Astrocyte (in vitro differentiated cells and primary cell): ENCODE measurements at regions not wholly inside any gene's neighbourhood (a gene's known extent, or its start where the extent isn't known, plus 50 kb on each side); places are given as distances from the start of the nearest gene placed in this dataset.
A peak's percentile ranks its signal among the peaks of the same experiment; 100 is the strongest.

Experiments used
- DNase-seq: peaks from one replicate; pipeline ENCODE4 v3.0.0-alpha.2; 2010; ENCODE audit warnings: low read depth
- FAIRE-seq: peaks from 2 replicates; lab custom pipeline; 2011; peaks lifted over from hg19 to GRCh38; lab: Jason Lieb, UNC
- H2AFZ ChIP-seq: 2 replicates; pipeline ENCODE4 v1.6.0; 2012; ENCODE audit warnings: low read depth, low read length, inconsistent platforms
- H3K27ac ChIP-seq: 2 replicates; pipeline ENCODE4 v1.5.1; 2011; ENCODE audit warnings: low read depth, low read length, inconsistent platforms
- H3K27me3 ChIP-seq: 2 replicates; pipeline ENCODE4 v1.6.0; 2011; ENCODE audit warnings: low read length, inconsistent platforms; ENCODE audit not compliant: insufficient read depth
- H3K36me3 ChIP-seq: 2 replicates; pipeline ENCODE4 v1.5.1; 2011; ENCODE audit warnings: low read length, inconsistent platforms; ENCODE audit not compliant: insufficient read depth
- H3K4me1 ChIP-seq: 2 replicates; pipeline ENCODE4 v1.5.1; 2011; ENCODE audit warnings: low read length, inconsistent platforms; ENCODE audit not compliant: insufficient read depth
- H3K4me2 ChIP-seq: 2 replicates; pipeline ENCODE4 v1.6.0; 2012; ENCODE audit warnings: low read length, inconsistent platforms
- H3K4me3 ChIP-seq: 2 replicates; pipeline ENCODE4 v1.5.1; 2011; ENCODE audit warnings: low read depth, mild to moderate bottlenecking, low read length, inconsistent platforms; ENCODE audit not compliant: insufficient read depth
- H3K79me2 ChIP-seq: 2 replicates; pipeline ENCODE4 v1.6.0; 2012; ENCODE audit warnings: mild to moderate bottlenecking, low read length, inconsistent platforms; ENCODE audit not compliant: insufficient read depth
- H3K9ac ChIP-seq: 2 replicates; pipeline ENCODE4 v1.6.0; 2012; ENCODE audit warnings: mild to moderate bottlenecking, low read length, inconsistent platforms
- H3K9me3 ChIP-seq: 2 replicates; pipeline ENCODE4 v1.5.1; 2012; ENCODE audit warnings: low read depth, mild to moderate bottlenecking, low read length, inconsistent platforms; ENCODE audit not compliant: insufficient read depth
- H4K20me1 ChIP-seq: 2 replicates; pipeline ENCODE4 v1.6.0; 2012; ENCODE audit warnings: low read length, inconsistent platforms; ENCODE audit not compliant: insufficient read depth
- H3K27ac Mint-ChIP-seq: one replicate; pipeline ENCODE4 v1.8.0; 2021; ENCODE audit warnings: mild to moderate bottlenecking, mixed read lengths; ENCODE audit not compliant: unreplicated experiment
- H3K27me3 Mint-ChIP-seq: one replicate; pipeline ENCODE4 v1.8.0; 2021; ENCODE audit warnings: low read depth, mixed read lengths; ENCODE audit not compliant: unreplicated experiment
- H3K36me3 Mint-ChIP-seq: one replicate; pipeline ENCODE4 v1.8.0; 2021; ENCODE audit warnings: low read depth, mixed read lengths; ENCODE audit not compliant: unreplicated experiment
- H3K4me1 Mint-ChIP-seq: one replicate; pipeline ENCODE4 v1.8.0; 2021; ENCODE audit warnings: low read depth, mixed read lengths; ENCODE audit not compliant: unreplicated experiment
- H3K4me3 Mint-ChIP-seq: one replicate; pipeline ENCODE4 v1.8.0; 2021; ENCODE audit warnings: mild to moderate bottlenecking, moderate library complexity, mixed read lengths; ENCODE audit not compliant: unreplicated experiment
- H3K9me3 Mint-ChIP-seq: one replicate; pipeline ENCODE4 v1.8.0; 2021; ENCODE audit warnings: mild to moderate bottlenecking, mixed read lengths; ENCODE audit not compliant: unreplicated experiment
- EZH2 ChIP-seq: IDR thresholded peaks from 2 replicates; pipeline ENCODE4 v1.6.1; 2012; ENCODE audit warnings: mild to moderate bottlenecking, low read length, inconsistent platforms; ENCODE audit not compliant: insufficient read depth
- TF ChIP-seq, protein P1 (sequence below): IDR thresholded peaks from 2 replicates; pipeline ENCODE4 v1.5.1; 2011; ENCODE audit warnings: low read depth, mild to moderate bottlenecking, inconsistent platforms, low read length, moderate library complexity; ENCODE audit not compliant: insufficient read depth

DNA sequence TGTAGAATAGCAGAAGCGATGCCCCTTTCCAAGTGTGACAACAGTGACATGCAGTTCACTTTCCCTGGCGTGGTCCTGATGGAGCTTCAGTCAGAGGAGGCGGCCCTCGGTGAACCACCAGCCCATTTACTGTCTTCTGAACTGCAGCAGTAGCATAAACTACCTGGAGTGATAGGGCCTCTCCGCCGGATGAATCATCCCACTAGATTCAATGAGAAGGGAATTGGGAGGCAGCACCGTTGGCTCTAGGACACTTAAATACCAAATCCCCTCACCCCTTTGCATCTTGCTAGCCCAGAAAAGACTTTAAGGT lies 112.8 kb upstream of the GPR12 start:
- no peaks in the 10 kb centered on the region for H3K36me3 ChIP-seq
- Mint-ChIP-seq H3K27ac (no peak overlapping the region), H3K27me3 (peaks cover 12% of the 10 kb centered on the region), H3K4me3 (no peak overlapping the region), H3K4me1 (no peaks in the 10 kb centered on the region), H3K9me3 (peaks cover 5% of the 10 kb centered on the region), H3K36me3 (no peaks in the 10 kb centered on the region)
- H3K27ac ChIP-seq: no peak overlapping the region
- no peaks in the 10 kb centered on the region for H3K79me2 ChIP-seq
- H4K20me1 ChIP-seq: no peaks in the 10 kb centered on the region
- H3K9ac ChIP-seq: no peak overlapping the region
- H2AFZ ChIP-seq: no peak overlapping the region
- FAIRE-seq (no peak), DNase-seq (no peak)
- H3K4me1 ChIP-seq: no peaks in the 10 kb centered on the region
- no peak overlapping the region for H3K4me3 ChIP-seq
- no peaks in the 10 kb centered on the region for H3K9me3 ChIP-seq
- no peak for TF ChIP-seq EZH2
- TF ChIP-seq, protein P1, sequence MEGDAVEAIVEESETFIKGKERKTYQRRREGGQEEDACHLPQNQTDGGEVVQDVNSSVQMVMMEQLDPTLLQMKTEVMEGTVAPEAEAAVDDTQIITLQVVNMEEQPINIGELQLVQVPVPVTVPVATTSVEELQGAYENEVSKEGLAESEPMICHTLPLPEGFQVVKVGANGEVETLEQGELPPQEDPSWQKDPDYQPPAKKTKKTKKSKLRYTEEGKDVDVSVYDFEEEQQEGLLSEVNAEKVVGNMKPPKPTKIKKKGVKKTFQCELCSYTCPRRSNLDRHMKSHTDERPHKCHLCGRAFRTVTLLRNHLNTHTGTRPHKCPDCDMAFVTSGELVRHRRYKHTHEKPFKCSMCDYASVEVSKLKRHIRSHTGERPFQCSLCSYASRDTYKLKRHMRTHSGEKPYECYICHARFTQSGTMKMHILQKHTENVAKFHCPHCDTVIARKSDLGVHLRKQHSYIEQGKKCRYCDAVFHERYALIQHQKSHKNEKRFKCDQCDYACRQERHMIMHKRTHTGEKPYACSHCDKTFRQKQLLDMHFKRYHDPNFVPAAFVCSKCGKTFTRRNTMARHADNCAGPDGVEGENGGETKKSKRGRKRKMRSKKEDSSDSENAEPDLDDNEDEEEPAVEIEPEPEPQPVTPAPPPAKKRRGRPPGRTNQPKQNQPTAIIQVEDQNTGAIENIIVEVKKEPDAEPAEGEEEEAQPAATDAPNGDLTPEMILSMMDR: no peak
- peaks cover 3% of the 10 kb centered on the region for H3K27me3 ChIP-seq
- no peak overlapping the region for H3K4me2 ChIP-seq

GRCh38 chr13:26872525-26873385 lies 112.2 kb upstream of the GPR12 start:
- no peak overlapping the region for H3K4me3 Mint-ChIP-seq
- no peaks in the 10 kb centered on the region for H3K4me1 ChIP-seq
- no peak overlapping the region for H2AFZ ChIP-seq
- no peaks in the 10 kb centered on the region for H3K4me1 Mint-ChIP-seq
- no peaks in the 10 kb centered on the region for H3K36me3 Mint-ChIP-seq
- no peak for DNase-seq
- H3K27me3 ChIP-seq: peaks cover 3% of the 10 kb centered on the region
- H3K9me3 Mint-ChIP-seq: peaks cover 3% of the 10 kb centered on the region
- no peaks in the 10 kb centered on the region for H3K9me3 ChIP-seq
- no peak for TF ChIP-seq EZH2
- TF ChIP-seq, protein P1: peak; percentile 47
- no peaks in the 10 kb centered on the region for H3K36me3 ChIP-seq
- no peaks in the 10 kb centered on the region for H3K79me2 ChIP-seq
- no peak overlapping the region for H3K4me2 ChIP-seq
- H3K27ac Mint-ChIP-seq: no peak overlapping the region
- FAIRE-seq: no peak
- no peak overlapping the region for H3K9ac ChIP-seq
- no peak overlapping the region for H3K27ac ChIP-seq
- no peak overlapping the region for H3K4me3 ChIP-seq
- peaks cover 12% of the 10 kb centered on the region for H3K27me3 Mint-ChIP-seq
- no peaks in the 10 kb centered on the region for H4K20me1 ChIP-seq

GRCh38 chr13:26867451-26868091 lies 107.0 kb upstream of the GPR12 start:
- H3K4me1 ChIP-seq: no peaks in the 10 kb centered on the region
- no peaks in the 10 kb centered on the region for H3K9me3 ChIP-seq
- H2AFZ ChIP-seq: no peak overlapping the region
- H3K27ac ChIP-seq: no peak overlapping the region
- Mint-ChIP-seq H3K4me1 (no peaks in the 10 kb centered on the region), H3K4me3 (no peak overlapping the region), H3K27me3 (peaks cover 17% of the 10 kb centered on the region), H3K36me3 (no peaks in the 10 kb centered on the region), H3K9me3 (no peaks in the 10 kb centered on the region), H3K27ac (no peak overlapping the region)
- no peaks in the 10 kb centered on the region for H3K79me2 ChIP-seq
- no peaks in the 10 kb centered on the region for H3K36me3 ChIP-seq
- FAIRE-seq (no peak), DNase-seq (peak; percentile 10)
- H3K9ac ChIP-seq: no peak overlapping the region
- no peaks in the 10 kb centered on the region for H3K27me3 ChIP-seq
- no peak overlapping the region for H3K4me3 ChIP-seq
- no peak overlapping the region for H3K4me2 ChIP-seq
- H4K20me1 ChIP-seq: no peaks in the 10 kb centered on the region
- TF ChIP-seq, protein P1: no peak
- no peak for TF ChIP-seq EZH2
